Panc1 (cell line): ENCODE measurements at regions not wholly inside any gene's neighbourhood (a gene's known extent, or its start where the extent isn't known, plus 50 kb on each side); places are given as distances from the start of the nearest gene placed in this dataset.

ENCODE experiments used
- ATAC-seq: fragments of 200-7000 bp; cut with Tn5 transposase; 2 replicates; pipeline ENCODE4 v1.9.1; 2020; ENCODE audit warnings: mild to moderate bottlenecking, moderate library complexity
- BruUV-seq: library from RNA; stranded (reverse); fragments of 400-500 nt; replicated peaks from 2 replicates; lab custom pipeline; 2021; lab: Mats Ljungman, UMichigan
- CTCF ChIA-PET: fragments of 300-600 bp; sonication (Branson Sonifier 250); formaldehyde crosslinking; loops from one replicate; lab custom pipeline; 2022; ENCODE audit warnings: antibody characterized with exemption; lab: Charles Lee
- POLR2A ChIA-PET: fragments of 300-600 bp; sonication (Branson Sonifier 250); formaldehyde crosslinking; loops from one replicate; lab custom pipeline; 2022; ENCODE audit warnings: antibody characterized with exemption; lab: Charles Lee
- DNase-seq: peaks from one replicate; pipeline ENCODE4 v3.0.0-alpha.2; 2010; ENCODE audit warnings: low read depth, low spot score
- H3K27ac ChIP-seq: 2 replicates; pipeline ENCODE4 v1.5.1; 2011; ENCODE audit warnings: mild to moderate bottlenecking, low read length, inconsistent platforms
- H3K27me3 ChIP-seq: fragments of 200-500 bp; sonication (Bioruptor generic); 2 replicates; pipeline ENCODE4 v1.6.0; 2014; ENCODE audit warnings: low read length, inconsistent platforms; ENCODE audit not compliant: control insufficient read depth, insufficient read depth
- H3K36me3 ChIP-seq: fragments of 200-500 bp; sonication (Bioruptor generic); 2 replicates; pipeline ENCODE4 v1.5.1; 2014; ENCODE audit warnings: inconsistent platforms, mild to moderate bottlenecking, low read length, moderate library complexity; ENCODE audit not compliant: control insufficient read depth, insufficient read depth
- H3K4me1 ChIP-seq: 2 replicates; pipeline ENCODE4 v1.5.1; 2011; ENCODE audit warnings: inconsistent platforms, mild to moderate bottlenecking, low read length, moderate library complexity; ENCODE audit not compliant: control insufficient read depth, insufficient read depth
- H3K4me3 ChIP-seq, 2 experiments: 2 replicates each; pipeline ENCODE4 v1.5.1; 2011 to 2012; ENCODE audit warnings: low read depth in 2 of 2, low read length in 2 of 2, mild to moderate bottlenecking in 2 of 2, inconsistent platforms in 1 of 2, moderate library complexity in 1 of 2
- H3K9me3 ChIP-seq: fragments of 200-500 bp; sonication (Bioruptor generic); 2 replicates; pipeline ENCODE4 v1.5.1; 2014; ENCODE audit warnings: low read depth, mild to moderate bottlenecking, inconsistent platforms, low read length, moderate library complexity; ENCODE audit not compliant: control insufficient read depth, insufficient read depth
- POLR2AphosphoS5 ChIP-seq: IDR thresholded peaks from 2 replicates; pipeline ENCODE4 v1.6.1; 2012; ENCODE audit warnings: mild to moderate bottlenecking, low read depth, low read length, moderate library complexity
- SIN3A ChIP-seq: IDR thresholded peaks from 2 replicates; pipeline ENCODE4 v1.6.1; 2012; ENCODE audit warnings: low read depth, mild to moderate bottlenecking, low read length, moderate library complexity, borderline replicate concordance; ENCODE audit not compliant: insufficient read depth
- TCF7L2 ChIP-seq: IDR thresholded peaks from 2 replicates; pipeline ENCODE4 v1.6.1; 2011; ENCODE audit warnings: mild to moderate bottlenecking, low read depth, low read length, inconsistent platforms
- in situ Hi-C: cut with HindIII; loops from 2 replicates; pipeline ENCODE4 v1.10.0; 2016; ENCODE audit warnings: low sequenced_read_pairs, low pct_unique_long_range_greater_than_20kb
- intact Hi-C: fragments of 100-400 bp; cut with micrococcal nuclease; formaldehyde crosslinking; loops from one replicate; pipeline ENCODE4 v1.10.0; 2022; ENCODE audit not compliant: unreplicated experiment
- TF ChIP-seq, protein P1 (sequence below): fragments of 450-650 bp; IDR thresholded peaks from 2 replicates; pipeline ENCODE4 v1.5.1; 2017; ENCODE audit warnings: mild to moderate bottlenecking
- TF ChIP-seq, protein P2 (sequence below), 2 experiments: IDR thresholded peaks; 2 replicates each; pipeline ENCODE4 v1.6.1; 2011 to 2012; ENCODE audit warnings: low read depth in 2 of 2, control low read depth in 1 of 2, low read length in 1 of 2, mild to moderate bottlenecking in 1 of 2, moderate library complexity in 1 of 2; ENCODE audit not compliant: insufficient read depth in 1 of 2

DNA sequence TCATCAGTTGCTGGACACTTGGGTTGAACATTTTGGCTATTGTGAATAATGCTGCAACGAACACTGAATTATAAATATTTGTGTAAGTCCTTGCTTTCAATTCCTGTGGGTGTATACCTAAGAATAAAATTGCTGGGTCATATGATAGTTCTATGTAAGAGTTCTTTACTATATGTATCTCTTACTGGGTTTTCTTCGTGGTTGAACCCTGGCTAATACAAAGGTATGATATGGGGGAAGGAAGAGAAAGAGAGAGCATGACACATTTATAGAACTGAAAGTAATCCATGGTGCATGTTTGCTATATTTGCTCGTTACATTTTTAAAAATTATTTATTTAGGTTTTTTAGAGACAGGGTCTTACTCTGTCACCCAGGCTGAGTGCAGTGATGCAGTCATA is 143.1 kb upstream of the GAREM1 start:
- H3K9me3 ChIP-seq = no peaks in the 10 kb centered on the region
- ChIA-PET CTCF (no interaction called here), POLR2A (no interaction called here)
- no peaks in the 10 kb centered on the region for H3K36me3 ChIP-seq
- H3K4me3 ChIP-seq = no peak overlapping the region
- DNase-seq (no peak), ATAC-seq (no peak)
- in situ Hi-C loops (no loop called here), intact Hi-C loops (no loop called here)
- H3K27ac ChIP-seq = no peak overlapping the region
- BruUV-seq = no TSS peak
- H3K4me1 ChIP-seq = no peaks in the 10 kb centered on the region
- no peaks in the 10 kb centered on the region for H3K27me3 ChIP-seq
- TF ChIP-seq, protein P1, sequence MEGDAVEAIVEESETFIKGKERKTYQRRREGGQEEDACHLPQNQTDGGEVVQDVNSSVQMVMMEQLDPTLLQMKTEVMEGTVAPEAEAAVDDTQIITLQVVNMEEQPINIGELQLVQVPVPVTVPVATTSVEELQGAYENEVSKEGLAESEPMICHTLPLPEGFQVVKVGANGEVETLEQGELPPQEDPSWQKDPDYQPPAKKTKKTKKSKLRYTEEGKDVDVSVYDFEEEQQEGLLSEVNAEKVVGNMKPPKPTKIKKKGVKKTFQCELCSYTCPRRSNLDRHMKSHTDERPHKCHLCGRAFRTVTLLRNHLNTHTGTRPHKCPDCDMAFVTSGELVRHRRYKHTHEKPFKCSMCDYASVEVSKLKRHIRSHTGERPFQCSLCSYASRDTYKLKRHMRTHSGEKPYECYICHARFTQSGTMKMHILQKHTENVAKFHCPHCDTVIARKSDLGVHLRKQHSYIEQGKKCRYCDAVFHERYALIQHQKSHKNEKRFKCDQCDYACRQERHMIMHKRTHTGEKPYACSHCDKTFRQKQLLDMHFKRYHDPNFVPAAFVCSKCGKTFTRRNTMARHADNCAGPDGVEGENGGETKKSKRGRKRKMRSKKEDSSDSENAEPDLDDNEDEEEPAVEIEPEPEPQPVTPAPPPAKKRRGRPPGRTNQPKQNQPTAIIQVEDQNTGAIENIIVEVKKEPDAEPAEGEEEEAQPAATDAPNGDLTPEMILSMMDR = no peak
- TF ChIP-seq SIN3A = no peak
- TF ChIP-seq, protein P2, sequence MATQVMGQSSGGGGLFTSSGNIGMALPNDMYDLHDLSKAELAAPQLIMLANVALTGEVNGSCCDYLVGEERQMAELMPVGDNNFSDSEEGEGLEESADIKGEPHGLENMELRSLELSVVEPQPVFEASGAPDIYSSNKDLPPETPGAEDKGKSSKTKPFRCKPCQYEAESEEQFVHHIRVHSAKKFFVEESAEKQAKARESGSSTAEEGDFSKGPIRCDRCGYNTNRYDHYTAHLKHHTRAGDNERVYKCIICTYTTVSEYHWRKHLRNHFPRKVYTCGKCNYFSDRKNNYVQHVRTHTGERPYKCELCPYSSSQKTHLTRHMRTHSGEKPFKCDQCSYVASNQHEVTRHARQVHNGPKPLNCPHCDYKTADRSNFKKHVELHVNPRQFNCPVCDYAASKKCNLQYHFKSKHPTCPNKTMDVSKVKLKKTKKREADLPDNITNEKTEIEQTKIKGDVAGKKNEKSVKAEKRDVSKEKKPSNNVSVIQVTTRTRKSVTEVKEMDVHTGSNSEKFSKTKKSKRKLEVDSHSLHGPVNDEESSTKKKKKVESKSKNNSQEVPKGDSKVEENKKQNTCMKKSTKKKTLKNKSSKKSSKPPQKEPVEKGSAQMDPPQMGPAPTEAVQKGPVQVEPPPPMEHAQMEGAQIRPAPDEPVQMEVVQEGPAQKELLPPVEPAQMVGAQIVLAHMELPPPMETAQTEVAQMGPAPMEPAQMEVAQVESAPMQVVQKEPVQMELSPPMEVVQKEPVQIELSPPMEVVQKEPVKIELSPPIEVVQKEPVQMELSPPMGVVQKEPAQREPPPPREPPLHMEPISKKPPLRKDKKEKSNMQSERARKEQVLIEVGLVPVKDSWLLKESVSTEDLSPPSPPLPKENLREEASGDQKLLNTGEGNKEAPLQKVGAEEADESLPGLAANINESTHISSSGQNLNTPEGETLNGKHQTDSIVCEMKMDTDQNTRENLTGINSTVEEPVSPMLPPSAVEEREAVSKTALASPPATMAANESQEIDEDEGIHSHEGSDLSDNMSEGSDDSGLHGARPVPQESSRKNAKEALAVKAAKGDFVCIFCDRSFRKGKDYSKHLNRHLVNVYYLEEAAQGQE (IDR thresholded peaks at IDR 0.05; ENCODE audit: insufficient read depth in 1 of 2, low read depth in 2 of 2, low read length in 1 of 2) = no peak
- TF ChIP-seq TCF7L2 = no peak
- TF ChIP-seq POLR2AphosphoS5 = no peak

DNA sequence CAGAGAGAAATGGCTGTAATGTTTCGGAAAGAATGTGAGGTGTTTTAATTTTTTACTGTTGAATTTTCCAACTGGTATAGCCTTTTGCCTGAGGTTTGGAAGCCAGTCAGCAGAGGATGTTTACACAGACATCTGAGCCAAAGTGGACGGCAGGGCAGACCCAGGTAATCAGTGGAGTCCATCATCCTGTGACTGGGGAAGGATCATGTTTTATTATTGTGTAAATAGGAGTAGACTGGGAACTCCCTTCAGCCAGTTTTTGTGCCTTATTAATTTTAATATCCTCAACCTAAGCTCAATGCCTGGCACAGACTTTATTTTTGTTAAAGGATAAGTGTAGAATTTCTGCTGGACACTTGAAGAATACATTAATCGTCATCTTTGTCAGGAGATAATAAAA is 142.0 kb upstream of the GAREM1 start:
- no peaks in the 10 kb centered on the region for H3K36me3 ChIP-seq
- DNase-seq (no peak), ATAC-seq (no peak)
- intact Hi-C loops (no loop called here), in situ Hi-C loops (no loop called here)
- no peaks in the 10 kb centered on the region for H3K9me3 ChIP-seq
- H3K27me3 ChIP-seq = no peaks in the 10 kb centered on the region
- no peaks in the 10 kb centered on the region for H3K4me1 ChIP-seq
- no peak overlapping the region for H3K4me3 ChIP-seq
- BruUV-seq = no TSS peak
- no peak overlapping the region for H3K27ac ChIP-seq
- ChIA-PET CTCF (interaction anchor here (0.6 kb wide), 1 partner anchor 10 kb away, joined by 3 read pairs; no protein-coding TSS in a partner anchor), POLR2A (no interaction called here)
- TF ChIP-seq SIN3A = no peak
- TF ChIP-seq TCF7L2 = no peak

DNA sequence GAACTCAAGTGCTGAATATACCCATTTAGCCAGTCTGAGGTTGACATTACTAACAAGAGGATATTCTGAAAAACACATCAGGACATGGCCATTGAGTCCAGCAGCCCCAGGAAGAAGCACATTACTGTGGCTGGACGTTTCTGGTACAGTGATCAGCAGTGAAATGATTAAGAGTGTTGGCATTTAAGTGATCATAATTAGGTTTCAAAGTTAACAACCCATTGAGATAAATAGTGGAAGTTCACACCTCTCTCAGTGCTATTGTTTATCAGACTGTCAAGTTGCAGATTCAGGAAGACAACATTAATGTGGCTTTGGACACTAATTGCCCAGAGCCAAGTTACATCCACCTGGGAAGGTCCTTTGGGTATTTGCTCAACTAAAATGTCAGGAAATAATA is 139.5 kb upstream of the GAREM1 start:
- H3K27me3 ChIP-seq = no peaks in the 10 kb centered on the region
- no peaks in the 10 kb centered on the region for H3K4me1 ChIP-seq
- ATAC-seq (no peak), DNase-seq (no peak)
- H3K36me3 ChIP-seq = no peaks in the 10 kb centered on the region
- H3K27ac ChIP-seq = no peak overlapping the region
- no TSS peak for BruUV-seq
- TF ChIP-seq SIN3A (no peak), TCF7L2 (no peak), POLR2AphosphoS5 (no peak)
- TF ChIP-seq, protein P2 (IDR thresholded peaks at IDR 0.05; ENCODE audit: insufficient read depth in 1 of 2, low read depth in 2 of 2, low read length in 1 of 2) = no peak
- TF ChIP-seq, protein P1 = no peak
- intact Hi-C loops (no loop called here), in situ Hi-C loops (no loop called here)
- H3K4me3 ChIP-seq = no peak overlapping the region
- no peaks in the 10 kb centered on the region for H3K9me3 ChIP-seq
- POLR2A ChIA-PET = no interaction called here
- CTCF ChIA-PET = no interaction called here
